ENCODE measurements at regions not wholly inside any gene's neighbourhood (a gene's known extent, or its start where the extent isn't known, plus 50 kb on each side); places are given as distances from the start of the nearest gene placed in this dataset.

GRCh38 chr13:86188170-86188569 lies 389.0 kb upstream of the SLITRK6 start:
- H2BK20ac ChIP-seq (ENCODE audit: low read depth, low read length, poor library complexity, severe bottlenecking), result no peak overlapping the region
- no peak for DNase-seq
- peaks cover 14 to 15% of the 10 kb centered on the region in 2 experiments for H3K4me1 Mint-ChIP-seq
- H2BK120ac ChIP-seq (ENCODE audit: low read depth, low read length, poor library complexity, severe bottlenecking), result no peak overlapping the region
- H3K4me2 ChIP-seq (ENCODE audit: insufficient read depth, insufficient read length, low read length), result no peak overlapping the region
- no peak overlapping the region for H3K27ac ChIP-seq (ENCODE audit: insufficient read length, low read depth, low read length)
- H2BK15ac ChIP-seq (ENCODE audit: low read depth, low read length), result no peak overlapping the region
- peaks cover 0 to 5% (median 0%) of the 10 kb centered on the region in 3 experiments; a peak in 1 of 7 replicates for H3K36me3 Mint-ChIP-seq (ENCODE audit: insufficient read depth in 1 of 3, low read depth in 3 of 3)
- H2AFZ ChIP-seq (ENCODE audit: low read length), result no peak overlapping the region
- no peak overlapping the region for H3K56ac ChIP-seq (ENCODE audit: insufficient read length, low read depth, low read length)
- H3K9ac ChIP-seq (ENCODE audit: extremely low read depth, insufficient read length, low read length), result no peak overlapping the region
- H3K4ac ChIP-seq (ENCODE audit: low read depth, low read length), result no peak overlapping the region
- TF ChIP-seq, protein P1, sequence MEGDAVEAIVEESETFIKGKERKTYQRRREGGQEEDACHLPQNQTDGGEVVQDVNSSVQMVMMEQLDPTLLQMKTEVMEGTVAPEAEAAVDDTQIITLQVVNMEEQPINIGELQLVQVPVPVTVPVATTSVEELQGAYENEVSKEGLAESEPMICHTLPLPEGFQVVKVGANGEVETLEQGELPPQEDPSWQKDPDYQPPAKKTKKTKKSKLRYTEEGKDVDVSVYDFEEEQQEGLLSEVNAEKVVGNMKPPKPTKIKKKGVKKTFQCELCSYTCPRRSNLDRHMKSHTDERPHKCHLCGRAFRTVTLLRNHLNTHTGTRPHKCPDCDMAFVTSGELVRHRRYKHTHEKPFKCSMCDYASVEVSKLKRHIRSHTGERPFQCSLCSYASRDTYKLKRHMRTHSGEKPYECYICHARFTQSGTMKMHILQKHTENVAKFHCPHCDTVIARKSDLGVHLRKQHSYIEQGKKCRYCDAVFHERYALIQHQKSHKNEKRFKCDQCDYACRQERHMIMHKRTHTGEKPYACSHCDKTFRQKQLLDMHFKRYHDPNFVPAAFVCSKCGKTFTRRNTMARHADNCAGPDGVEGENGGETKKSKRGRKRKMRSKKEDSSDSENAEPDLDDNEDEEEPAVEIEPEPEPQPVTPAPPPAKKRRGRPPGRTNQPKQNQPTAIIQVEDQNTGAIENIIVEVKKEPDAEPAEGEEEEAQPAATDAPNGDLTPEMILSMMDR (conservative IDR thresholded peaks at IDR 0.05), result no peak
- no peak overlapping the region for H3T11ph ChIP-seq (ENCODE audit: low read length)
- no peak overlapping the region for H4K91ac ChIP-seq (ENCODE audit: insufficient read length, low read depth, low read length)
- peak overlapping the region in 1 of 3 experiments; percentile 38; a peak in 1 of 7 replicates for H3K27ac Mint-ChIP-seq
- H3K18ac ChIP-seq (ENCODE audit: insufficient read length, low read depth, low read length), result no peak overlapping the region
- H2BK5ac ChIP-seq (ENCODE audit: insufficient read length, low read length), result no peak overlapping the region
- H3K9me3 ChIP-seq (ENCODE audit: control insufficient read depth, low read depth, low read length), result no peaks in the 10 kb centered on the region
- no peak overlapping the region for H4K8ac ChIP-seq (replicated peaks; ENCODE audit: insufficient read length, low read depth, low read length)
- H3K4me3 Mint-ChIP-seq, result no peak overlapping the region
- H3K27me3 ChIP-seq (ENCODE audit: insufficient read depth, low read length), result no peaks in the 10 kb centered on the region
- no peaks in the 10 kb centered on the region for H3K23me2 ChIP-seq (ENCODE audit: insufficient read length, low read depth, low read length, poor library complexity, severe bottlenecking)
- no peaks in the 10 kb centered on the region; the same call in 1 of the 2 replicates for H3K4me1 ChIP-seq (ENCODE audit: insufficient read depth, low read length)
- no peak overlapping the region for H3K14ac ChIP-seq (ENCODE audit: insufficient read depth, low read length)
- no peak overlapping the region for H4K5ac ChIP-seq (ENCODE audit: insufficient read length, low read depth, low read length)
- H3K79me2 ChIP-seq (ENCODE audit: insufficient read depth, low read length), result no peaks in the 10 kb centered on the region
- no peaks in the 10 kb centered on the region for H3K27me3 Mint-ChIP-seq (ENCODE audit: low read depth)
- H3K79me1 ChIP-seq (ENCODE audit: insufficient read depth, low read depth, low read length, poor library complexity, severe bottlenecking), result no peaks in the 10 kb centered on the region
- no CpG with 5 or more reads among the region's 4 CpGs for WGBS (ENCODE audit: extremely low coverage, insufficient read length, low lambda C conversion rate)
- H3K9me3 Mint-ChIP-seq, result no peaks in the 10 kb centered on the region; a peak in 1 of 5 replicates
- H4K20me1 ChIP-seq (ENCODE audit: control insufficient read depth, insufficient read depth, insufficient read length), result no peaks in the 10 kb centered on the region
- no peak overlapping the region for H2BK12ac ChIP-seq (ENCODE audit: insufficient read length, low read depth, low read length)
- no peak overlapping the region for H2AK5ac ChIP-seq (ENCODE audit: insufficient read length, low read length)
- H3K23ac ChIP-seq (ENCODE audit: insufficient read length, low read depth, low read length), result no peak overlapping the region

Data from H9 (cell line).